PC-3 (cell line): ENCODE measurements at regions not wholly inside any gene's neighbourhood (a gene's known extent, or its start where the extent isn't known, plus 50 kb on each side); places are given as distances from the start of the nearest gene placed in this dataset.

ENCODE experiments used
- ATAC-seq: fragments of 200-7000 bp; cut with Tn5 transposase; 2 replicates; pipeline ENCODE4 v1.9.1; 2020; ENCODE audit warnings: mild to moderate bottlenecking, moderate library complexity
- BruUV-seq: library from RNA; stranded (reverse); fragments of 400-500 nt; replicated peaks from 2 replicates; lab custom pipeline; 2021; lab: Mats Ljungman, UMichigan
- CTCF ChIA-PET: fragments of 300-600 bp; sonication (Branson Sonifier 250); formaldehyde crosslinking; loops from one replicate; lab custom pipeline; 2022; ENCODE audit warnings: antibody characterized with exemption; lab: Charles Lee
- POLR2A ChIA-PET: fragments of 300-600 bp; sonication (Branson Sonifier 250); formaldehyde crosslinking; loops from one replicate; lab custom pipeline; 2022; ENCODE audit warnings: antibody characterized with exemption; ENCODE audit not compliant: unreplicated experiment; lab: Charles Lee
- DNase-seq: peaks from one replicate; pipeline ENCODE4 v3.0.0-alpha.2; 2015
- H2AFZ ChIP-seq: fragments of 300-600 bp; sonication (generic); 2 replicates; pipeline ENCODE4 v1.6.0; 2016; ENCODE audit warnings: antibody characterized with exemption, low read length
- H3F3A ChIP-seq: fragments of 300-600 bp; sonication (generic); one replicate; pipeline ENCODE4 v1.6.0; 2017; ENCODE audit warnings: antibody characterized with exemption, low read length, control low read depth, mild to moderate bottlenecking; ENCODE audit not compliant: unreplicated experiment
- H3K27ac ChIP-seq: fragments of 300-600 bp; sonication (generic); 2 replicates; pipeline ENCODE4 v1.5.1; 2016; ENCODE audit warnings: mild to moderate bottlenecking, low read length
- H3K27me3 ChIP-seq: fragments of 300-600 bp; sonication (generic); 2 replicates; pipeline ENCODE4 v1.6.1; 2016; ENCODE audit warnings: low read length, mixed read lengths
- H3K36me3 ChIP-seq: fragments of 300-600 bp; sonication (generic); 2 replicates; pipeline ENCODE4 v1.6.1; 2016; ENCODE audit warnings: low read depth, mixed run types, low read length, mixed read lengths
- H3K4me1 ChIP-seq: fragments of 300-600 bp; sonication (generic); 2 replicates; pipeline ENCODE4 v1.5.1; 2016; ENCODE audit warnings: low read length; ENCODE audit not compliant: insufficient read depth
- H3K4me2 ChIP-seq: fragments of 300-600 bp; sonication (generic); 2 replicates; pipeline ENCODE4 v1.6.0; 2016; ENCODE audit warnings: low read length
- H3K4me3 ChIP-seq: fragments of 300-600 bp; sonication (generic); 2 replicates; pipeline ENCODE4 v1.5.1; 2016; ENCODE audit warnings: mild to moderate bottlenecking, low read length, mixed read lengths
- H3K79me2 ChIP-seq: fragments of 300-600 bp; sonication (generic); 2 replicates; pipeline ENCODE4 v1.6.1; 2017; ENCODE audit warnings: low read length, mixed read lengths
- H3K9ac ChIP-seq: fragments of 300-600 bp; sonication (generic); 2 replicates; pipeline ENCODE4 v1.6.0; 2016; ENCODE audit warnings: mild to moderate bottlenecking, low read length
- H3K9me2 ChIP-seq: fragments of 300-600 bp; sonication (generic); replicated peaks from 2 replicates; pipeline ENCODE4 v1.6.1; 2016; ENCODE audit warnings: mixed run types, low read length, mixed read lengths
- H3K9me3 ChIP-seq: fragments of 300-600 bp; sonication (generic); 2 replicates; pipeline ENCODE4 v1.6.1; 2016; ENCODE audit warnings: low read length, mixed read lengths
- H4K20me1 ChIP-seq: fragments of 300-600 bp; sonication (generic); 2 replicates; pipeline ENCODE4 v1.6.1; 2016; ENCODE audit warnings: low read length, mixed read lengths
- EZH2 ChIP-seq: fragments of 300-600 bp; sonication (generic); IDR thresholded peaks from one replicate; pipeline ENCODE4 v1.6.1; 2017; ENCODE audit warnings: antibody characterized with exemption, mild to moderate bottlenecking, low read length; ENCODE audit not compliant: unreplicated experiment
- EZH2phosphoT487 ChIP-seq: fragments of 300-600 bp; sonication (generic); IDR thresholded peaks from 2 replicates; pipeline ENCODE4 v1.6.1; 2018; ENCODE audit warnings: mild to moderate bottlenecking, antibody characterized with exemption, low read length, borderline replicate concordance
- intact Hi-C: fragments of 100-400 bp; cut with micrococcal nuclease; formaldehyde crosslinking; loops from 2 replicates; pipeline ENCODE4 v1.9.0; 2023
- TF ChIP-seq, protein P1 (sequence below): fragments of 300-600 bp; sonication (generic); conservative IDR thresholded peaks from 2 replicates; pipeline ENCODE4 v1.5.1; 2017; ENCODE audit warnings: antibody characterized with exemption, low read depth, mild to moderate bottlenecking, low read length

DNA sequence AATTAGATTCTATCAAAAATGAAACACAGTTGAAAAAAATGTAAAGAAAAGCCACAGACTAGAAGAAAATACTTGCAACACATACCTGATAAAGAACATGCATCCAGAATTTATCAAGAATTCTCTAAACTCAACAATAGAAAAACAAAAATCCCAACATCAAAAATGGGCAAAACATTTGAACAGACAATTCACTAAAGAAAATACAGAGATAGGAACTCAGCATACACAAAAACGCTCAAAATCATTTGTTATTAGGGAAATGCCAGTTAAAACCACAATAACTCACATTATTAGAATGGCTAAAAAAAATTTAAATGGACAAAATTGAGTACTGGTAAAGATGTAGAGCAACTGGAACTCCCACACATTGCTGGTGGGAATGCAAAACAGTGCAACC is 311.0 kb upstream of the PRDM1 start:
- Histone ChIP-seq H3K9me3 (no peaks in the 10 kb centered on the region), H3F3A (no peaks in the 10 kb centered on the region), H3K36me3 (no peaks in the 10 kb centered on the region), H4K20me1 (no peaks in the 10 kb centered on the region), H3K79me2 (no peaks in the 10 kb centered on the region), H3K4me2 (no peak overlapping the region), H3K27me3 (no peaks in the 10 kb centered on the region), H3K27ac (no peak overlapping the region), H2AFZ (no peak overlapping the region), H3K4me3 (no peak overlapping the region), H3K9me2 (no peaks in the 10 kb centered on the region), H3K4me1 (peaks cover 8% of the 10 kb centered on the region; the same call in 1 of the 2 replicates), H3K9ac (no peak overlapping the region)
- TF ChIP-seq, protein P1, sequence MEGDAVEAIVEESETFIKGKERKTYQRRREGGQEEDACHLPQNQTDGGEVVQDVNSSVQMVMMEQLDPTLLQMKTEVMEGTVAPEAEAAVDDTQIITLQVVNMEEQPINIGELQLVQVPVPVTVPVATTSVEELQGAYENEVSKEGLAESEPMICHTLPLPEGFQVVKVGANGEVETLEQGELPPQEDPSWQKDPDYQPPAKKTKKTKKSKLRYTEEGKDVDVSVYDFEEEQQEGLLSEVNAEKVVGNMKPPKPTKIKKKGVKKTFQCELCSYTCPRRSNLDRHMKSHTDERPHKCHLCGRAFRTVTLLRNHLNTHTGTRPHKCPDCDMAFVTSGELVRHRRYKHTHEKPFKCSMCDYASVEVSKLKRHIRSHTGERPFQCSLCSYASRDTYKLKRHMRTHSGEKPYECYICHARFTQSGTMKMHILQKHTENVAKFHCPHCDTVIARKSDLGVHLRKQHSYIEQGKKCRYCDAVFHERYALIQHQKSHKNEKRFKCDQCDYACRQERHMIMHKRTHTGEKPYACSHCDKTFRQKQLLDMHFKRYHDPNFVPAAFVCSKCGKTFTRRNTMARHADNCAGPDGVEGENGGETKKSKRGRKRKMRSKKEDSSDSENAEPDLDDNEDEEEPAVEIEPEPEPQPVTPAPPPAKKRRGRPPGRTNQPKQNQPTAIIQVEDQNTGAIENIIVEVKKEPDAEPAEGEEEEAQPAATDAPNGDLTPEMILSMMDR, result no peak
- TF ChIP-seq EZH2phosphoT487, result no peak
- ATAC-seq (no peak), DNase-seq (no peak)
- no TSS peak for BruUV-seq
- ChIA-PET CTCF (no interaction called here), POLR2A (no interaction called here)
- intact Hi-C loops, result no loop called here

DNA sequence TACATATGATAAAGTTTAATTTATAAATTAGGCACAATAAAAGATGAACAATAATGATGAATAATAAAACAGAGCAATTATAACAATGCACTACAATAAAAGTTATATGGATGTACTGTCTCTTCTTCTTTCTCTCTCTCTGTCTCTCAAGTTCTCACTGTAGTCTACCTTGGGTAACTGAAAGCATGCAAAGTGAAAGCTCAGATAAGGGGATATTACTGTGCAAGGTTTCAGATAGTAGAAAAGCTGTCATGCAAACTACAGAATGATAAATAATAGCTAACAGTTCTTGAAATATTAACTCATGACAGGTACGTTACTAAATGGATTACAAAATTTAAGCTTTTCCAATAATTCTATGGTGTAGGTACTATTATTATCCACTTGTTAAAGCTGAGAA is 311.9 kb upstream of the PRDM1 start:
- TF ChIP-seq, protein P1, result no peak
- TF ChIP-seq EZH2phosphoT487 (no peak), EZH2 (no peak)
- no peak for ATAC-seq
- Histone ChIP-seq H3K9me2 (no peaks in the 10 kb centered on the region), H3K36me3 (no peaks in the 10 kb centered on the region), H3K4me3 (no peak overlapping the region), H2AFZ (no peak overlapping the region), H3K4me2 (no peak overlapping the region), H3K27me3 (no peaks in the 10 kb centered on the region), H3K27ac (no peak overlapping the region), H3K9me3 (no peaks in the 10 kb centered on the region), H3F3A (no peaks in the 10 kb centered on the region), H4K20me1 (no peaks in the 10 kb centered on the region), H3K4me1 (peaks cover 16% of the 10 kb centered on the region), H3K9ac (no peak overlapping the region), H3K79me2 (no peaks in the 10 kb centered on the region)
- ChIA-PET POLR2A (no interaction called here), CTCF (no interaction called here)
- BruUV-seq, result no TSS peak
- no peak for DNase-seq
- intact Hi-C loops, result no loop called here

DNA sequence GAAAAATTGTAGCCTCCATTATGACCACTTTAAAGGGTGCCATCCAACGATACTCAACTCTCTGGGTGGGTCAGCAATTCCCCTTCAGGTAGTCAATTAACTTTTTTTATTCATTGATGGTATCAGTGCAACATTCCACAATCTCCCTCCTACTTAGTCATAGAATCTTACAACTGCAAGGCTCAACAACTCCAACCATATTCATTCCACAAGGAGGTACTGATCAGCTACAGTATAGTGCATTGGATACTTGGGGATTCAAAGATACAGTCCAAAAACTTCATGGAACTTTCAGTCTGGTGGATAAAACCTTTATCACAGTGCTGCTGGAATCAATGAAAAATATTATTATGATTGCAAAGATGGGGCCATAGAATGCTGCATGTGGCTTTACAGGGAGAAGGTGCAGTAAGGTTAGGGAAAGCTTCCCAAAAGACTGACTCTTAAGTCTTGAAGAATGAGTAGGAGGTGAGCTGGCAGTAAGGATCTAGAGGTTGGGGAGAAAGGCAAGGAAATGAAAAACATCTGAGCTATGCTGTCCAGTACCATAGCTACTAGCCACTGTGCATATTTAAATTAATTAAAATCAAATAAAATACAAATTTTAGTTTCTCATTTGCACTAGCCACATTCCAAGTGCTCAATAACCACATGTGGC is 314.7 kb upstream of the PRDM1 start:
- H3K79me2 ChIP-seq, result no peaks in the 10 kb centered on the region
- POLR2A ChIA-PET, result interaction anchor here (0.6 kb wide), 2 partner anchors 13 to 295 kb away, joined by 4 to 5 read pairs; no protein-coding TSS in a partner anchor
- intact Hi-C loops, result no loop called here
- H3K9ac ChIP-seq, result no peak overlapping the region
- CTCF ChIA-PET, result no interaction called here
- H3F3A ChIP-seq, result no peaks in the 10 kb centered on the region
- no peaks in the 10 kb centered on the region for H4K20me1 ChIP-seq
- no peak overlapping the region for H3K27ac ChIP-seq
- no peak overlapping the region for H3K4me2 ChIP-seq
- ATAC-seq, result no peak
- no peak for DNase-seq
- H3K4me1 ChIP-seq, result peaks cover 17% of the 10 kb centered on the region
- H3K9me2 ChIP-seq, result no peaks in the 10 kb centered on the region
- no peaks in the 10 kb centered on the region for H3K9me3 ChIP-seq
- TF ChIP-seq EZH2phosphoT487 (no peak), EZH2 (no peak)
- TF ChIP-seq, protein P1, result no peak
- no peaks in the 10 kb centered on the region for H3K27me3 ChIP-seq
- H3K36me3 ChIP-seq, result no peaks in the 10 kb centered on the region
- no peak overlapping the region for H3K4me3 ChIP-seq
- no TSS peak for BruUV-seq
- no peak overlapping the region for H2AFZ ChIP-seq
